OCI-LY3 (cell line): ENCODE measurements at regions not wholly inside any gene's neighbourhood (a gene's known extent, or its start where the extent isn't known, plus 50 kb on each side); places are given as distances from the start of the nearest gene placed in this dataset.

ENCODE experiments used
- H2AFZ ChIP-seq: fragments of 200-600, 300-600 bp; shearing (Covaris generic); 2 replicates; pipeline ENCODE4 v1.6.0; 2014; ENCODE audit warnings: antibody characterized with exemption, low read depth, low read length
- H3K27ac ChIP-seq: fragments of 200-600, 300-600 bp; sonication (generic); 2 replicates; pipeline ENCODE4 v1.5.1; 2014; ENCODE audit warnings: mild to moderate bottlenecking, low read length, moderate library complexity, mixed read lengths
- H3K27me3 ChIP-seq: fragments of 200-600, 300-600 bp; sonication (generic); 2 replicates; pipeline ENCODE4 v1.6.1; 2014; ENCODE audit warnings: low read depth, low read length, mixed read lengths
- H3K36me3 ChIP-seq: fragments of 200-600, 300-600 bp; sonication (generic); replicated peaks from 2 replicates; pipeline ENCODE3; 2014; ENCODE audit warnings: low read depth, low read length, mixed read lengths
- H3K4me1 ChIP-seq: fragments of 300-600, 200-600 bp; sonication (generic); 2 replicates; pipeline ENCODE4 v1.6.1; 2014; ENCODE audit warnings: low read length, mixed read lengths
- H3K4me2 ChIP-seq: fragments of 200-600, 300-600 bp; sonication (generic); 2 replicates; pipeline ENCODE4 v1.6.1; 2014; ENCODE audit warnings: low read length, mixed read lengths
- H3K4me3 ChIP-seq: fragments of 300-600, 200-600 bp; sonication (generic); 2 replicates; pipeline ENCODE4 v1.5.1; 2014; ENCODE audit warnings: antibody characterized with exemption, mild to moderate bottlenecking, low read length, moderate library complexity
- H3K79me2 ChIP-seq: fragments of 300-600, 200-600 bp; shearing (Covaris generic); 2 replicates; pipeline ENCODE4 v1.6.1; 2014; ENCODE audit warnings: mild to moderate bottlenecking, low read length, mixed read lengths
- H3K9ac ChIP-seq: fragments of 300-600, 200-600 bp; shearing (Covaris generic); 2 replicates; pipeline ENCODE4 v1.6.0; 2014; ENCODE audit warnings: mild to moderate bottlenecking, low read length, moderate library complexity
- H3K9me3 ChIP-seq: fragments of 200-600, 300-600 bp; shearing (Covaris generic); 2 replicates; pipeline ENCODE4 v1.6.1; 2014; ENCODE audit warnings: low read length, mixed read lengths; ENCODE audit not compliant: insufficient read depth
- H4K20me1 ChIP-seq: fragments of 200-600, 300-600 bp; sonication (generic); 2 replicates; pipeline ENCODE4 v1.6.1; 2016; ENCODE audit warnings: low read length, mixed read lengths; ENCODE audit not compliant: insufficient read depth
- CTCF ChIP-seq: fragments of 200-600, 300-600 bp; sonication (generic); IDR thresholded peaks from 2 replicates; pipeline ENCODE4 v1.5.1; 2014; ENCODE audit warnings: antibody characterized with exemption, low read length, low read depth
- EZH2phosphoT487 ChIP-seq: fragments of 200-600 bp; shearing (Covaris generic); IDR thresholded peaks from 2 replicates; pipeline ENCODE4 v1.6.1; 2018; ENCODE audit warnings: antibody characterized with exemption, mixed run types, low read depth

GRCh38 chr4:108465886-108466500 lies 154.4 kb upstream of the RPL34 start:
- TF ChIP-seq EZH2phosphoT487 (no peak), CTCF (no peak)
- Histone ChIP-seq H3K4me1 (no peaks in the 10 kb centered on the region), H3K4me2 (no peak overlapping the region), H3K4me3 (no peak overlapping the region), H3K9ac (no peak overlapping the region), H3K79me2 (no peaks in the 10 kb centered on the region), H4K20me1 (no peaks in the 10 kb centered on the region), H3K27ac (no peak overlapping the region), H3K9me3 (no peaks in the 10 kb centered on the region), H2AFZ (no peak overlapping the region), H3K27me3 (no peaks in the 10 kb centered on the region), H3K36me3 (no peaks in the 10 kb centered on the region)

- Histone ChIP-seq H3K4me1 (peaks cover 4% of the 10 kb centered on the region; the same call in 1 of the 2 replicates), H4K20me1 (no peaks in the 10 kb centered on the region), H3K9me3 (no peaks in the 10 kb centered on the region), H3K27me3 (no peaks in the 10 kb centered on the region), H3K4me3 (no peak overlapping the region), H3K9ac (no peak overlapping the region), H3K36me3 (no peaks in the 10 kb centered on the region), H3K27ac (no peak overlapping the region), H2AFZ (no peak overlapping the region), H3K79me2 (no peaks in the 10 kb centered on the region), H3K4me2 (no peak overlapping the region)
- TF ChIP-seq CTCF (no peak), EZH2phosphoT487 (no peak)
Observed at GRCh38 chr4:108458681-108459080, 161.7 kb upstream of the RPL34 start.

- H3K4me3 ChIP-seq: no peak overlapping the region
- no peak overlapping the region for H3K27ac ChIP-seq
- peaks cover 4% of the 10 kb centered on the region; the same call in 1 of the 2 replicates for H3K4me1 ChIP-seq
- no peaks in the 10 kb centered on the region for H3K9me3 ChIP-seq
- 0 out of 2 replicates have a peak, but pooled peaks cover 3% of the 10 kb centered on the region for H3K27me3 ChIP-seq
- no peak overlapping the region for H3K9ac ChIP-seq
- H3K36me3 ChIP-seq: no peaks in the 10 kb centered on the region
- H4K20me1 ChIP-seq: no peaks in the 10 kb centered on the region
- H2AFZ ChIP-seq: no peak overlapping the region
- no peaks in the 10 kb centered on the region for H3K79me2 ChIP-seq
- no peak overlapping the region for H3K4me2 ChIP-seq
- TF ChIP-seq EZH2phosphoT487 (no peak), CTCF (no peak)
Observed at GRCh38 chr4:108454227-108454626, 166.1 kb upstream of the RPL34 start.

- no peak overlapping the region for H3K27ac ChIP-seq
- TF ChIP-seq EZH2phosphoT487 (no peak), CTCF (no peak)
- H3K4me2 ChIP-seq: no peak overlapping the region
Observed at GRCh38 chr4:108453366-108453765, 167.0 kb upstream of the RPL34 start.

More at GRCh38 chr4:108453366-108453765, 167.0 kb upstream of the RPL34 start:
- Histone ChIP-seq H3K9me3 (no peaks in the 10 kb centered on the region), H4K20me1 (no peaks in the 10 kb centered on the region), H3K4me1 (no peaks in the 10 kb centered on the region), H3K27me3 (0 out of 2 replicates have a peak, but pooled peaks cover 3% of the 10 kb centered on the region), H3K79me2 (no peaks in the 10 kb centered on the region), H3K4me3 (no peak overlapping the region), H3K36me3 (no peaks in the 10 kb centered on the region), H2AFZ (no peak overlapping the region), H3K9ac (no peak overlapping the region)
